Kidney (tissue), 13 donors: ENCODE measurements at regions not wholly inside any gene's neighbourhood (a gene's known extent, or its start where the extent isn't known, plus 50 kb on each side); places are given as distances from the start of the nearest gene placed in this dataset.

Experiments
- DNase-seq, 5 donors: peaks; one replicate each; pipeline ENCODE4 v3.0.0-alpha.2; 2013 to 2020
- FAIRE-seq: peaks from 2 replicates; lab custom pipeline; 2012; peaks lifted over from hg19 to GRCh38; lab: Jason Lieb, UNC
- H3K27ac ChIP-seq, 2 donors: one replicate each; pipeline ENCODE4 v1.7.0; 2013; ENCODE audit warnings: low read depth in 2 of 2, low read length in 2 of 2, inconsistent platforms in 1 of 2
- H3K27me3 ChIP-seq: one replicate; pipeline ENCODE4 v1.7.1; 2013; ENCODE audit warnings: low read length, inconsistent platforms; ENCODE audit not compliant: control insufficient read depth, insufficient read depth
- H3K36me3 ChIP-seq, 3 donors: one replicate each; pipeline versions ENCODE4 v1.7.0 to v1.7.1; 2013; ENCODE audit warnings: low read length in 3 of 3, control low read depth in 1 of 3, inconsistent platforms in 1 of 3; ENCODE audit not compliant: insufficient read depth in 3 of 3, control insufficient read depth in 2 of 3
- H3K4me1 ChIP-seq, 3 donors: one replicate each; pipeline versions ENCODE4 v1.7.0 to v1.7.1; 2013; ENCODE audit warnings: low read length in 3 of 3, inconsistent platforms in 1 of 3, low read depth in 1 of 3; ENCODE audit not compliant: control insufficient read depth in 2 of 3, insufficient read depth in 2 of 3
- H3K4me3 ChIP-seq, 3 donors: one replicate each; pipeline versions ENCODE4 v1.7.0 to v1.8.1; 2013; ENCODE audit warnings: low read length in 3 of 3, control low read depth in 1 of 3, inconsistent platforms in 1 of 3
- H3K9ac ChIP-seq, 3 donors: one replicate each; pipeline versions ENCODE4 v1.7.0 to v1.7.1; 2013; ENCODE audit warnings: low read length in 3 of 3, control low read depth in 1 of 3, inconsistent platforms in 1 of 3
- H3K9me3 ChIP-seq, 3 donors: one replicate each; pipeline versions ENCODE4 v1.7.0 to v1.7.1; 2013; ENCODE audit warnings: low read length in 3 of 3, control low read depth in 1 of 3, inconsistent platforms in 1 of 3; ENCODE audit not compliant: control insufficient read depth in 2 of 3, insufficient read depth in 1 of 3
- CTCF ChIP-seq: IDR thresholded peaks from 3 replicates; pipeline ENCODE4 v1.5.1; 2012; ENCODE audit warnings: mild to moderate bottlenecking, moderate library complexity, borderline replicate concordance; ENCODE audit not compliant: insufficient read depth; ENCODE audit errors: extremely low read depth
- intact Hi-C: fragments of 100-400 bp; cut with DNase I; formaldehyde crosslinking; loops from one replicate; pipeline ENCODE4 v1.11.1; 2022
- donor health status: control.
- donor health status: control.
- donor health status: control.
- donor health status: control.
- donor health status: control.
- donor health status: DM: yes; HTN: yes; CAD: no.
- donor health status: Normal renal cell carcinoma (clear cell type).

GRCh38 chr1:22380024-22380785 lies 71.4 kb upstream of the ZBTB40 start:
- Histone ChIP-seq H3K4me1 (no peaks in the 10 kb centered on the region), H3K9me3 (no peaks in the 10 kb centered on the region), H3K4me3 (no peak overlapping the region), H3K9ac (no peak overlapping the region), H3K36me3 (no peaks in the 10 kb centered on the region), H3K27me3 (no peaks in the 10 kb centered on the region), H3K27ac (no peak overlapping the region)
- DNase-seq (no peak), FAIRE-seq (no peak)
- no peak for TF ChIP-seq CTCF
- intact Hi-C loops: no loop called here

GRCh38 chr1:22383526-22384294 lies 67.9 kb upstream of the ZBTB40 start:
- Histone ChIP-seq H3K27ac (no peak overlapping the region), H3K4me3 (no peak overlapping the region), H3K27me3 (no peaks in the 10 kb centered on the region), H3K9ac (no peak overlapping the region), H3K36me3 (no peaks in the 10 kb centered on the region), H3K4me1 (no peaks in the 10 kb centered on the region), H3K9me3 (no peaks in the 10 kb centered on the region)
- TF ChIP-seq CTCF: no peak
- intact Hi-C loops: no loop called here
- FAIRE-seq (no peak), DNase-seq (no peak)

- FAIRE-seq: no peak
- no peaks in the 10 kb centered on the region for H3K36me3 ChIP-seq
- no peak overlapping the region for H3K27ac ChIP-seq
- no peak overlapping the region for H3K4me3 ChIP-seq
- no peak overlapping the region for H3K9ac ChIP-seq
- no peak for DNase-seq
- no peaks in the 10 kb centered on the region for H3K4me1 ChIP-seq
- H3K9me3 ChIP-seq: no peaks in the 10 kb centered on the region
- no peak for TF ChIP-seq CTCF
- no peaks in the 10 kb centered on the region for H3K27me3 ChIP-seq
- intact Hi-C loops: no loop called here
These were observed 66.1 kb upstream of the ZBTB40 start for GRCh38 chr1:22385537-22385936.
